GM13977 (cell line): ENCODE measurements at regions not wholly inside any gene's neighbourhood (a gene's known extent, or its start where the extent isn't known, plus 50 kb on each side); places are given as distances from the start of the nearest gene placed in this dataset.

ENCODE experiments used
- DNase-seq: peaks from one replicate; pipeline ENCODE4 v3.0.0; 2012; ENCODE audit warnings: low spot score
- CTCF ChIP-seq: IDR thresholded peaks from 2 replicates; pipeline ENCODE4 v1.5.1; 2012; ENCODE audit warnings: mild to moderate bottlenecking, control low read depth; ENCODE audit not compliant: insufficient read depth; ENCODE audit errors: extremely low read depth, missing control alignments
- in situ Hi-C: fragments of 300-500 bp; cut with MboI; formaldehyde crosslinking; loops from one replicate; pipeline ENCODE4 v1.12.0; 2022; ENCODE audit warnings: low sequenced_read_pairs, low pct_unique_long_range_greater_than_20kb, mixed read lengths, inconsistent platforms; ENCODE audit not compliant: unreplicated experiment

GRCh38 chr1:21361506-21361905 lies 71.2 kb upstream of the ECE1 start:
- no peak for DNase-seq
- TF ChIP-seq CTCF, result no peak
- in situ Hi-C loops, result loop anchor here (10.0 kb wide), 1 partner anchor 107 kb away; no protein-coding TSS in a partner anchor

GRCh38 chr1:21357161-21357560 lies 66.9 kb upstream of the ECE1 start:
- no peak for DNase-seq
- TF ChIP-seq CTCF, result no peak
- in situ Hi-C loops, result no loop called here

GRCh38 chr1:21355956-21356355 lies 65.7 kb upstream of the ECE1 start:
- DNase-seq, result no peak
- TF ChIP-seq CTCF, result no peak
- in situ Hi-C loops, result no loop called here

GRCh38 chr1:21352586-21352985 lies 62.3 kb upstream of the ECE1 start:
- no peak for DNase-seq
- in situ Hi-C loops, result no loop called here
- no peak for TF ChIP-seq CTCF

GRCh38 chr1:21351901-21352300 lies 61.6 kb upstream of the ECE1 start:
- DNase-seq, result no peak
- TF ChIP-seq CTCF, result no peak
- in situ Hi-C loops, result no loop called here

GRCh38 chr1:21350202-21350885 lies 60.1 kb upstream of the ECE1 start:
- DNase-seq, result no peak
- no peak for TF ChIP-seq CTCF
- in situ Hi-C loops, result no loop called here
